ENCODE measurements at regions not wholly inside any gene's neighbourhood (a gene's known extent, or its start where the extent isn't known, plus 50 kb on each side); places are given as distances from the start of the nearest gene placed in this dataset.

- Histone ChIP-seq H3K27ac (no peak overlapping the region), H3K36me3 (replicated peaks) (no peaks in the 10 kb centered on the region), H3K4me3 (ENCODE audit: low read depth, low read length) (no peak overlapping the region), H3K27me3 (replicated peaks) (no peaks in the 10 kb centered on the region)
- DNase-seq, result no peak
- in situ Hi-C loops (cut with HindIII; ENCODE audit: low pct_ligation_motif_present, low sequenced_read_pairs), result no loop called here
- no peak for TF ChIP-seq CTCF (IDR thresholded peaks at IDR 0.05; ENCODE audit: low read depth, low read length, missing control alignments)
Measured at GRCh38 chr4:110907801-110908313, 285.0 kb upstream of the PITX2 start.

- H3K27me3 ChIP-seq (replicated peaks), result no peaks in the 10 kb centered on the region
- no peak overlapping the region for H3K27ac ChIP-seq
- no peak for TF ChIP-seq CTCF (IDR thresholded peaks at IDR 0.05; ENCODE audit: low read depth, low read length, missing control alignments)
- DNase-seq, result no peak
- H3K36me3 ChIP-seq (replicated peaks), result no peaks in the 10 kb centered on the region
- in situ Hi-C loops (cut with HindIII; ENCODE audit: low pct_ligation_motif_present, low sequenced_read_pairs), result no loop called here
- no peak overlapping the region for H3K4me3 ChIP-seq (ENCODE audit: low read depth, low read length)
Measured at GRCh38 chr4:110914791-110915190, 291.9 kb upstream of the PITX2 start.

- no peak overlapping the region for H3K27ac ChIP-seq
- DNase-seq, result no peak
- H3K4me3 ChIP-seq (ENCODE audit: low read depth, low read length), result no peak overlapping the region
- TF ChIP-seq CTCF (IDR thresholded peaks at IDR 0.05; ENCODE audit: low read depth, low read length, missing control alignments), result no peak
- H3K27me3 ChIP-seq (replicated peaks), result no peaks in the 10 kb centered on the region
- in situ Hi-C loops (cut with HindIII; ENCODE audit: low pct_ligation_motif_present, low sequenced_read_pairs), result no loop called here
- no peaks in the 10 kb centered on the region for H3K36me3 ChIP-seq (replicated peaks)
Measured at GRCh38 chr4:110915301-110915700, 292.4 kb upstream of the PITX2 start.

GRCh38 chr4:110916505-110916904 is 293.6 kb upstream of the PITX2 start:
- no peak for DNase-seq
- in situ Hi-C loops (cut with HindIII; ENCODE audit: low pct_ligation_motif_present, low sequenced_read_pairs), result no loop called here

GRCh38 chr4:110917835-110918234 is 295.0 kb upstream of the PITX2 start:
- H3K27me3 ChIP-seq (replicated peaks), result no peaks in the 10 kb centered on the region
- no peak overlapping the region for H3K27ac ChIP-seq
- in situ Hi-C loops (cut with HindIII; ENCODE audit: low pct_ligation_motif_present, low sequenced_read_pairs), result no loop called here
- no peak for TF ChIP-seq CTCF (IDR thresholded peaks at IDR 0.05; ENCODE audit: low read depth, low read length, missing control alignments)
- no peak for DNase-seq
- no peak overlapping the region for H3K4me3 ChIP-seq (ENCODE audit: low read depth, low read length)
- no peaks in the 10 kb centered on the region for H3K36me3 ChIP-seq (replicated peaks)

More at GRCh38 chr4:110916505-110916904, 293.6 kb upstream of the PITX2 start:
- H3K27me3 ChIP-seq (replicated peaks), result no peaks in the 10 kb centered on the region
- H3K4me3 ChIP-seq (ENCODE audit: low read depth, low read length), result no peak overlapping the region
- no peak overlapping the region for H3K27ac ChIP-seq
- H3K36me3 ChIP-seq (replicated peaks), result no peaks in the 10 kb centered on the region
- TF ChIP-seq CTCF (IDR thresholded peaks at IDR 0.05; ENCODE audit: low read depth, low read length, missing control alignments), result no peak

GRCh38 chr4:110920990-110921389 is 298.1 kb upstream of the PITX2 start:
- in situ Hi-C loops (cut with HindIII; ENCODE audit: low pct_ligation_motif_present, low sequenced_read_pairs), result no loop called here
- Histone ChIP-seq H3K27me3 (replicated peaks) (no peaks in the 10 kb centered on the region), H3K27ac (no peak overlapping the region), H3K4me3 (ENCODE audit: low read depth, low read length) (no peak overlapping the region), H3K36me3 (replicated peaks) (no peaks in the 10 kb centered on the region)
- DNase-seq, result no peak
- TF ChIP-seq CTCF (IDR thresholded peaks at IDR 0.05; ENCODE audit: low read depth, low read length, missing control alignments), result no peak

Data from brain microvascular endothelial cell (primary cell).